Activated naive CD4-positive, alpha-beta T cell (primary cell): ENCODE measurements at regions not wholly inside any gene's neighbourhood (a gene's known extent, or its start where the extent isn't known, plus 50 kb on each side); places are given as distances from the start of the nearest gene placed in this dataset.

Experiments
- DNase-seq, 4 experiments: peaks; one replicate each; lab custom pipeline; 2025; lab: John Stamatoyannopoulos, UW

DNA sequence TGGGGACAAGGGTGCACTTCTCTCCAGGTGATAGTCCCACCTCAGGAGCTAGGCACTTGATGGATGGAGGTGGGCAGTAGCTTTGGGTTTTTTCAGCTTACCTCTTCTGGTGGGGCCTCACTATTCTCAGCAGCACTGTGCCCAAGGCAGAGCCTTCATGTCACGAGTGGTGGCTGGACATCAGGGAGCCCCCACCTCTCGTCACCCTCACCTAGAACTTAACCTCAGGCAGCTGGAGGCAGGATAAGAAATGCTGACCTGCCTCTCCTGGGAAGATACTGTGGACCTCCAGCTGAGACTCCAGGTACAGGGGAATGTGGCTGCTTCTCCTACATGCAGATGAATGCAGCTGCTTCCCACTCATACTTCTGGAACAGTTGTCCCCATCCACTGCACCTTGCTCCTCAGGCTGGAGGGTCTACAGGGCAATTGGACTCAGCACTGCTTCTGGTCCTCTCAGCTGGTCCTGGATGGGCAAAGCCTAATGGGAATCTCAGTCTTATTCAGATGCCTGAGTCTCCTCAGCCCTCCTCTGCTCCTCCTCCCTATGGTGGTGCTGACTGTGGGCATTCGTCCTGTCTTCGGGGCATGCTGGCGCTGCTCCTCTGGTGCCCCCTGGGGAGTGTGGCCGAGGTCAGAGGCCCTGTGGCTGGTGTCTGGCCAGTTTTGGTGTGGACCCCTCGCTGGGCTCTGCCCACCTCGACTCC is 129.9 kb downstream of the KLF13 start:
- DNase-seq: no peak

DNA sequence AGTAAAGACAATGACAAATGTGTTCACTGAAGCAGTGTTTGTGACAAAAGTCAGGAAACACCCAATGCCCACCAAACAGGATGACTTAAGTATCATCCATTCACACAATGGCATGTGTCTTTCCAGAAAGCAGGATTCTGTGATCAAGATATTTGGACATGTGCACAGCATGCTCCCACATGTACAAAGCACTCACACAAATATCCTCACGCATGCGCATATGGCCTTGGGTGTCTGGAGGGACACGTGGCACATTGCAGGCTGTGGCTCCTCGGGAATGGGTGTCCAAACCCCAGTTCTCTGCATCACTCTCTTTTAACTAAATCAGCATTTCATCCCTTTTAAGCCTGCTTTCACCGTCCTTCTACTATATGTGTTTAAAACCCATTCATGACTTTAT is 130.5 kb downstream of the KLF13 start:
- no peak for DNase-seq

DNA sequence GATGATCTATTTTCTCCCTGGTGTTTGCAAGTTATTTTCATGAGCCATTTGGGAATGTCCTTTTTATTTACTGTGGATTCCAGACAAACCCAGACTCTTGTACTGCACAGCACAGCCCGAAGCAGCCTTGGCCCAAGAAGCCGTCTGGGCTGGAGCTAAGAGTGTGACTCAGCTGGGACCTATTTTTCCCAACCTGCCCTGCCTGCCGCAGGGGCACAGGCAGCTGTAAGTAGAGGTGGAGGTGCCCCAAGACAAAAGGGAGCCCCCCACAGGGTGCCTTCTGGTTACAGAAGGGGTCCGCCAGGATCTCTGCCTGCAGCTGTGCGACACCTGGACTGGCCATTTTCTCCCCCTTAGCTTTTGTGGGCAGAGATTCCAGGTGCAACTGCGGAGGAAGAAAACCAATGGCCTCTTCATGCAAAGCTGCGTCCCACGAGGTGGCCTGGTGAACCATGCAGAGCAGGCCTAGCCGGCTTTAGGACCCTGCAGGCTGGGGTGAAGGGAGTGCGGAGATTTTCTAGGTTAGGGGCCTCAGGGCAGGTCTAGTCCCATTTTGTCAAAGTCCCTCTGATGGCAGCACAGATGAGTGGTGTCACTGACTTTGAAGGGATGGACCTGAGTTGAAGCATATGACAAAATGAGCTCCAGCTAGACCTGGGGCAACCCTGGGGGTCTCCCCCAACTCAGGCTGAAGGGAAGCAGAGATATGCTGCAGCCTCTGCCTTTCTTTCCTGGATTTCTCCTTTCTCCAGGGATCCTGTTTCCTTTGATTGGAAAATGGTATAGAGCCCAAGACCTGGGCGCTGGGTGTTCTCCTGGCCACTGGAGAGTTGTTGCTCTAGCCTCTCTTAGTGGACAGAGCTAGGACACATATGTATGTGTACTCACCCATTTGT is 131.2 kb downstream of the KLF13 start:
- no peak for DNase-seq

DNA sequence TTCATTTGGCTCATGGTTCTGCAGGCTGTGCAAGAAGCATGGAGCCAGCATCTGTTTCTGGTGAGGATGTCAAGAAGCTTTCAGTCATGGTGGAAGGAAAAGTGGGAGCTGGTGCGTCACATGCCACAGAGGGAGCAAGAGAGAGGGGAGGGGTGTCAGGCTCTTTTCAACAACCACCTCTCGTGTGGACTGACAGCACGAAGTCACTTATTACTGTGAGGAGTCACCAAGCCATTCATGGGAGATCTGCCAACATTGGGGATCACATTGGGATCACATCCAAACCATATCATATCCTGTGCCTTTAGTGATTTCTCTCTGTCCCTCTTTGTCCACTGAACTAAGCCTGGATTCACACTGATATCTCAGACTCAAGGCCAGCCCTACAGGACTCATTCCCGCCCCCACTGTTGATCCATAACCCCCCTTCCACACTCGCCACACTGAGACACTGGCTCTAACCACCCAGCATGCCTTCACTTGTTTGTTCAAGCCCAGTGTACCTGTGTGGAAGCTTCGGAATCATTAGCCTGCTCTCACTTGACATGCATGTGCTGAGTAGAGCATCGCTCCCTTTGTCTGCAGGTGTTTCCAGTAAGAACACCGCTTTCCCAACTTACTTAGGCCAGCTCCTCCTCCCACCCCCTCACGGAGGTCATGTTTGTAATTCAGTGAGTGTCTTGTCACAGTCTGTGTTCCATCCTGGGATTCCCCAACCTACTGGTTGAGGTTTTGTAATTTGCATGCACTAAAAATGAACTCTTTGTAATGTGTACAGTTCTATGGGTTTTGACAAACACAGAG is 132.2 kb downstream of the KLF13 start:
- no peak for DNase-seq

DNA sequence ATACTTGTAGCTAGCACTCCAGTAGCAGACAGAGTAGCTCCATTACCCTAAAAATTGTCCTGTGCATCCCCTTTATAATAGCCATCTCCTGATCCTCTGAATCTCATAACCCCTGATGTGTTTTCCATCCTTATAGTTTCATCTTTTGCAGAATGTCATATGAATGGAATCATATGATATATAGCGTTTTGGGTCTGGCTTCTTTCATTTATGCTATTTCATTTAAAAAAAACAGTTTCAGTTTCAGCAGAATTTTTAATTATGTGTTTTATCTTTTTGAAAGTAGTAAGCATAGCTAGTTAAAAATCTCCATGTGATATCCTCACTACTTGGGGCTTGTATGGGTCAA is 132.7 kb downstream of the KLF13 start:
- DNase-seq: no peak

DNA sequence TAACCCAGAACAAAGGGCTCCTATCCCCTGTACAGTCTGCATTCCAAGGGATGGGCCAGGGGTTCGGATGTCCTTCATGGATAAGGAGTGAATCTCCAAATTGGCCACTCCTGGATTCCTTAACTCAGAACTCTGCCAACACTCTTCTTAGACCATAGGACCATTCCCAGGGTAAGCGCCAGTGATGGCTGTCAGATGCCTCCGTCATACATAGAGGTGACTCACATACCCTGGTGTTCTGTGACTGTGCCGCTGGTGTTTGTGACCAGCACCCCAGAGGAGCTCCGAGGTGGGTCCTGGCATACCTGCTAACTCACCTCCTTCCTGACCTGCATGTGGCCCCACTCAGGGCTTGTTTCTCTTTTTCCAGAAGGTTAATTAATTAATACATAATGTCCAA is 134.7 kb downstream of the KLF13 start:
- no peak for DNase-seq

DNA sequence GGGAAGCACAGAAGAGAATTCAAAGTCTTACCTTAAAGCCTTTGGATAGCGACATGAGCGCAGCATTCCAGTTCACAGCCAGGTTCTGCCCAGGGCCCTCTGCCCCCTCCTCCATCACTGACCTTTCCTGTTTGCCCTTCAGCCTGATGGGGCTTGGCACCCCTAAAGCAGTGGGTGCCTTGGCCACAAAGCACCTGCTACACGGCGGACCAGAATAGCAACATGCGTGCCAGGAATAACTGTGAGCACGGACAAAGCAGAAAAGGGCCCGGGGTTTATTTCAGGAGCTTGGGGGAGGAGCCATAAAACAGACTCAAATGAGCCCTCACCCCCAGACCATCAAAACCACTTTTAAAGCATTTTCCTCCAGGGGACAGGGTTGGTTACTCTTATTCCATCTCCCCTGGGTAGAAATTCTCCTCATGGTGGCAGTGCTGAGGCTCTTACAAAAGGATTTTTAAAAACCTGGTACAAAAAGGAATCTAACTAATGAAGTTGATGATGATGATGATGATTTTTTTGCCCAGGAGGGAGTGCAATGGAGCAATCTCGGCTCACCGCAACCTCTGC is 135.4 kb downstream of the KLF13 start:
- no peak for DNase-seq

DNA sequence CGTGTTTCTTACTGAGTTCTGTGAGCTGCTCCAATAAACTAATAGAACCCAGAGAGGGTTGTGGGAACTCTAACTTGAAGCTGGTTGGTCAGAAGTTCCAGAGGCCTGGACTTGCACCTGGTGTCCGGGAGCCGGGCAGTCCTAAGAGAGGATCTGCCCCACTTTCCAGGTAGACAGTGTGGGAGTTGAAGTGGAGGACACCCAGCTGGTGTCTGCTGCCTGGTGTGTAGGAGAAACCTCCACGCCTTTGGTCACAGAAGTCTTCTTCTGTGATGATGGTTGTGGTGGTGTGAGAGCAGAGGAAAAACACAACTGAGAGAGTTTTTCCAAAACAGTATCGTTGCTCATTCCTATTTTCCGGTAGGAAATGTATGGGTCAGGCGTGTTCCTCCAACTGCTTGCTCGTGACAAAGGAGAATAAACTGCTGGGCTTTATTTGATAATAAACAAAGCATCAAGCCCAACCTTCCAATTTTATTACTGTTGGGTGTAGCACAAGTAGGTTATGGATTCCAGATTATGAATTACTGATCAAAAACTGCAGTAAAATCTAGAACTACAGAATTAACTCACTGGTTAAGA is 137.0 kb downstream of the KLF13 start:
- no peak for DNase-seq

DNA sequence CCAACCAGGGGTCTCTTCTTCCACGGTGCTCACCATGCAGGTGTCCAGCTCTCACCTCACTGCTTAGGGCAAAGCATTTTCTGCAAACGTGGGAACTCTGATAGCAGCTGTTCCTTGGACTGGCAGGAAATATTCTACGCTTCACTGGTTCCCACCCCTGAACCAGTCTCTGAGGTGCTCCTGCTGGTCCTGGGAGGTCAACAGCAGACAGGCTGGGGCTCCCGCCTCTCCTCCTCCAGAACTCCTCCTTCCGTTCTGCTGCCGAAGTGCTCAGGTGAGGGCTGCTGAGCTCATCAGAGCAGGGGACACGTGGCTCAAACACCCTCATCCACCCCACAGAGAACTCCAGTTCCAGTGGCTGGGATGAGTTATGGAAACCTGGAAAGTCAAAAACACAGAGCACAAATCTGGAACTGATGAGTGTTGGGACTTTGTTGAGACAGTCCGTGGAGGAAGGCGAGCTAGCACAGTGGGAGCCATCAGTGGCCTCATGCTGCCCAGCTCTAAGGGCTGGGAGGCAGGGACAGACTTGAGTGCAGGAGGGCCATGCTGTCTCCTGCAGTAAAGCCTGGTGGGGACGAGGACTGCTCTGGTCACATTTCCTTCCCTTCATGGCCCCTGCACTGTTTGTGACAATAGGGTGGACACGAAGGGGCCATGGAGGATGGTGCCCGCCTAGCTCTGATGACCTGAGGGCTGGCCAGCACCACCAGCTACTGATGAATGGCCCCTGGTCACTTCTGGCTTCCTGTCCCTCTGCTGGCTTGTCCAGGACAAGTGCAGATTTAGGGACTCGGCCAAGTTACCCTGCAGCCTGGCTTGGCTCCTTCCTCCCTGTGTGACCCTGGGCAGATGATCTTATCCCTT is 137.8 kb downstream of the KLF13 start:
- no peak for DNase-seq

DNA sequence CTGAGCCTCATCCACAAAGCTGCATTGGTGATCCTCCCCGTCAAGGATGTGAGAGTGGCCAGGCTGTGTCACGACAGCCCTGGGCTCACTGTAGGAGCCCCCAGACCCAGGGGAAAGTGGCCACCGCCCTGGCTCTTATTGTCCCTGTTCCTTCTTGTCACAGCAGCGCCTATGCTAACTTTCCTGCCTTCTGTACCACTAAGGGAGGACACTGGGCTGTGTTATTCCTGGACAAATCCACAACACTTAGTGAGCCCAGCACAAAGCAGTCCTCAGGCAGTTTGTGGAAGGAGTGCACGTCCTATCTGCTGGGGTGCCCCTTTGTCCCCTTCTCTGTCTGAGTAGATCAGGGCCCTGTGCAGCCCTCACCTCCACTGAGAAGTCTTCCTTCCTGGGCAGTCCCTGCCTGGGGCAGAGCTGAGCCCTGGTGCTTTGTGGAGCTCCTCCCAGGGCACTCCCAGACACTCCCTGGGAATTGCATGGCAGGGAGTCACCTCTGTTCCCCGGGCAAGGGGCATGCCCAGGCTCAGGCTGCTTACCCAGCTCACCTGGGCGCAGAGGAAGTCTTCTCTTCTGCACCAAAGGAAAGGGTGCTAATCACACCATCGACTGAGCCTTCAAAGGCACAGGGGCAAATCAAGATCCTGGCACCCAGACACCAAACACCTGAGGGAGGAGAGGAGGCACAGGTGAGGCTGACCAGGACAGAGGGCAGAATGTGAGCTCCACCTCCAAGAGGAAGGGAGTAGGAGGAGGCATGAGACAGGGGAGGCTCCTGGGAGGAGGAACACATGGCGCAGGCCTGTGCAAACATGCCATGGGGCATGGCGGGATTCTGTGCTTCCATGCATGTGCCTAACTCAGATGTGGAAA is 138.7 kb downstream of the KLF13 start:
- DNase-seq: no peak

DNA sequence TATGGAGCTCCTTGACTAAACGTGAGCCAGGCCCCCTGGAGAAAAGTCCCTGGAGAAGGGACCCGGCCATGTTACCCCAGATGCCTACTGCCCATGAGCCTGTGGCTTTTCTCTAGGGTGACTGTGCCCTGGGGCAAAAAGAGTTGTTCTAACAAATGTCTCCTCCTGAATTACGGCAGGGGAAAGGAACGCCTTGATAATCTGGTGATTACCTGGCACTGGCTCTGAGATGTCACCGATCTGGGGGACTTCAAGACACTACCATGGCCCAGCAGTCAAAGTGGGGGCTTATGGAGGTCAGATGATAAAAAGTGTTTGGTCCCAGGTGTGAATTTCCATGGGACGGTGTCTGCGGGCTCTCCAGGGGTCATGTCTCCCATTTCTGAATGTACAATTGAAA is 140.7 kb downstream of the KLF13 start:
- DNase-seq: no peak

DNA sequence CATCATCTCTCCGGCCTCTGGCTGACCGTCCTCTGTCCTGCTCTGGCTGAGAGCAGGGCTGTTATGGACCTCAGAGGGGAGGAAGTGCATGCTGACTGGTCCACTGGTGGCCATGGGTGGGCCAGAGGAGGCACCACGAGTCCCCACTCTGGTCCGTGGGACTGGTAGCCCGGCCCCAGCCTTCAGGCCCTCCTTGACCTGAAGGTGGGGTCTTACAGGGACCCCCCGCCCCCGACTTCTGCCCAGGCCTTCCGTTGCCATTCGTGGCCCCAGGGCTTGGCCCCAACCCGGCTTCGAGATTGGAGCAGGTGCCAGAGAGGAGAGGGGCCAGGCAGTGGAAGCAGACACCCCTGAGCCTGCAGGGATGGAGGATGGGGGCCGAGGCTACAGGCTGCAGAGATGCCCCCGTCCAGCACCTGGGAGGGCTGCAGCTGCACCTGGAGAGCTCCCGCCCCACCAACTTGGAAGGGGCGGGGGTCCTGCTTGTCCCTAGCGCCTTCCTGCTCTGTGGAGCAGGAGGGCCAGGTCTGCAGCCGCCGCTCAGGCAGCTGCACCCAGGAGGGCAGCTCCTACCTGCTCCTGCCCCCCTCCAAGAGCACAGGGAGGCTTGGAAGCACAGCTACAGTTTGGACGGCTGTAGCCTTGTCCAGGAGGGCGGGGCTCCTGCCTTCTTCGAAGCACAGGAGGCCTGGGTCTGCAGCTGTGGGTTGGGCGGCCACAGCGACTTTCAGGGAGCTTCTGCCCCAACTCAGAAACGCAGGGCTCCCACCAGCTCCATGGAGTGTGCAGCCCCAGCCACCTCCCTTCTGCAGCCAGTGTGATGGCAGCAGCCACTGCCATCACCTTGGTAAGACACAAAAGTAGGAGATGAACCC is 142.5 kb downstream of the KLF13 start:
- DNase-seq: no peak

DNA sequence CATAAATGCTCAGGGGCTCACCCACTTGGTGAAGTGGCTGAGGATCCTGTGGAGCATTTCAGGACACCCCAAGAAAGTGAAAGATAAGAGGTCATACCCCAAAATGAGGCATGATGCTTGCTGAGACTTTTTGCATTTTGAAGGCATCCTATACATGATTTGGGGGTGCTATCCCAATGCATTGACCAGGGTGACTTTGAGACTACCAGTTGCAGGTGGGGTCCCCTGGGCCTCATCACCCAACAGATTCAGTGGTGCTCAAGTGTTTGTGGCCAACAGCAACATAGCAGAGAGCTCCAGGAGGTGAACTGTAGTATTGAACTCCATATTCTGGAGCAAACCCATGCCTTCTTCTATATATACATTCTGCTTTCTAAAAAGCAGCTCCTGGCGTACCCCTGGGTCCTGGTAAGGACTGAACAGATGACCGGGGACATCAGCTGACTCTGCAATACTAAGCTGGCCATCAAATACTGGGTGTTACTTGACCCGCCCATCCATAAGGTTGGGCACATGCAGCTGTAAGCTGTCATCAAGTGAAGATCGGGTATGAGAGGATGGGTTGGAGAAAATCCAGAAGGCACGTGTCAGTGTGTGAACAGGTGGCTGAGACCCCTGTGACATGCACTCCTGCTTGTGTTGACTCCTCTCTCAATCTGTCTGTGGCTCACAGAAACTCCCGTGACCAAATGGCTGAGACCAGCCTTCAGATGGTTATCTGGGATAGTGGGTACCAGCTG is 143.3 kb downstream of the KLF13 start:
- DNase-seq: no peak

DNA sequence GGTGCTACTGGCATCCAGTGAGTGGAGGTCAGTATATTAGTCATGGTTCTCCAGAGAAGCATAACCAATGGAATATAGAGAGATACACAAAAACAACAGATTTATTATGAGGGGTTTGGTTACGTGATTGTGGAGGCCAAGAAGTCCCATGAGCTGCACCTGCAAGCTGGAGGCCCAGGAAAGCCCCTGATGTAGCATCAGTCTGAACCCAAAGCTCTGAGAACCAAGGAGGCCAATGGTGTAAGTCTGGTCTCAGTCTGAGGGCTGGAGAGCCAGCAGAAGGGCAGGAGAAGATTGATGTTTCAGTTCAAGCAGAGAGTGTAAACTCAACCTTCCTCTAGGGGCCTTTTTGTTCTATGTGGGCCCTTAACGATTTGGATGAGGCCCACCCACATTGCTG is 144.1 kb downstream of the KLF13 start:
- DNase-seq: no peak

DNA sequence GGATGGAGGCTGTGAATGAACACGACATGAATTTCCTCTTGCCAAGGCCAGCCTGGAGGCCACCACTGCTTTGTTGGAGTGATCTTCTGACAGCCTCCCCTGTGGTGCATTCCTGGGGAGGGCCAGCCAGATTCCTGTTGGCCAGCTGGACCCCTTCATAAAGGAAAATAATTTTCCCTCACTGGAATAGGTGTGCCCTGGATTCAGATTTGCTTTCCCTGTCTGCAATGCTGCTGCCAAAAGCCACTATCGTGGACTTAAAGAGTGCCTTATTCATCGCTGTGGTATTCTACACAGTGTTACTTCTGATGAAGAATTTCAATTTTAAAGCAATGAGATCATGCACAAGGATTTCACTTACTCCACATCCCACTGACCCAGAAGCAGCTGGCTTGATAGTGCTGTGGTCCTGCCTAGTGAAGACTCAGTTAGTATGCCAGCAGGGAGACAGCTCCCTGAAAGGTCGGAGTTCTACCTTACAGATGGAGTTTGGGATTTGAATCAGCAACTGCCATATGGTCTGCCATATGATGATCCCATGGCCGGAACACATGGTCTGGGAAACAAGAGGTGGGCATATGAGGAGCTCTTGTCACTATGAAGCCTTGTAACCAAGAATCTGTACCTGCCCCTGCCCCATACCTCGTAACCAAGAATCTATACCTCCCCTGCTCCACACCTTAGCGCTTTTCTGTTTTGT is 145.2 kb downstream of the KLF13 start:
- no peak for DNase-seq

DNA sequence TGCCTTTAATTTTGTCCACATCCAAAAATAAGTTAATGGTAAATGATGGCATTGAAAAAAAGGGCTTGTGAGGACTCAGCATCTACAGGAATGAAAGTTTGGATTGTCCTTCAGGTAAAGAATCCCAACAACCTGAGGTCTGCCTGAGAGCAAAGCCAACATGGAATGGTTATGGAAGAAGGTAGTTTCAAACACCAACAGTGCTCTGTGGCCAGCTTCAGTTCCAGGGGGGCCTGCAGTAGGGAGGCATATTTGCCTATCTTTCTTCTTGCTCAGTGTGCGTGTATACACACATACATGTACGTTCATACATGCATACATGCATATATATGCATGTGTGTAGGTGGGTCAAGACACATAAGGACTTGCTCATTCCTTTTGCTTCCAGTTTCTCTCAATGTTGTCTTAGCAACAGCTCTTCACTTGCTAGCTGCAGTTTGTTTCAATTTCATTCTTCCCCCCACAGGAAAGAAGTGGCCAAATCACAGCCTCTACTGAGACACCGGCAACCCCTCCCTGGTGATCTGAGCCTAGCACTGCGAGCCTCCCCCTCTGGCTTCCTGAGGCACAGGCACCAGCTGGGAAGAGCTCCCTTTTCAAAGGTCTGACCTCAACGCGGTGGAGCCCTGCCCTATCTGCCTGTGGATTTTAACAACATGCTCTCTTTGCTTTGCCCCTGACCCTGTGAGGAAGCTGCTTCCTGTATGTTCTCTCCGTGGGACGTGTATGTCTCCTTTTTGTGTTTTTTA is 146.2 kb downstream of the KLF13 start:
- peak in 1 of 4 experiments; percentile 8 for DNase-seq
